Thyroid gland (tissue), 4 donors: ENCODE measurements at regions not wholly inside any gene's neighbourhood (a gene's known extent, or its start where the extent isn't known, plus 50 kb on each side); places are given as distances from the start of the nearest gene placed in this dataset.

Source experiments
- CTCF ChIP-seq, 6 experiments: fragments of 200-600 bp in 3 of 6; fragments of 450-650 bp in 3 of 6; sonication (generic) in 3 of 6; IDR thresholded peaks; one replicate each; pipeline ENCODE4 v1.5.1; 2016 to 2019; ENCODE audit warnings: antibody characterized with exemption in 6 of 6, mild to moderate bottlenecking in 2 of 6, inconsistent platforms in 1 of 6, moderate library complexity in 1 of 6
- POLR2A ChIP-seq, 2 donors: fragments of 450-650 bp; IDR thresholded peaks; one replicate each; pipeline ENCODE4 v1.6.1; 2017; ENCODE audit warnings: antibody characterized with exemption in 2 of 2, mild to moderate bottlenecking in 2 of 2, moderate library complexity in 1 of 2

- TF ChIP-seq CTCF (IDR thresholded peaks at IDR 0.05): no peak
- TF ChIP-seq POLR2A (IDR thresholded peaks at IDR 0.05): no peak
Observed at GRCh38 chr3:82067420-82067819, 306.0 kb upstream of the GBE1 start.
